SU-DHL-6 (cell line): ENCODE measurements at regions not wholly inside any gene's neighbourhood (a gene's known extent, or its start where the extent isn't known, plus 50 kb on each side); places are given as distances from the start of the nearest gene placed in this dataset.

Source experiments
- CTCF ChIP-seq: fragments of 200-600 bp; sonication (generic); IDR thresholded peaks from one replicate; pipeline ENCODE4 v1.5.1; 2017; ENCODE audit warnings: antibody characterized with exemption, mild to moderate bottlenecking, low read length, moderate library complexity; ENCODE audit not compliant: insufficient read depth, poor library complexity, severe bottlenecking
- EZH2phosphoT487 ChIP-seq: fragments of 200-600 bp; sonication (generic), shearing (Covaris generic); conservative IDR thresholded peaks from 2 replicates; pipeline ENCODE4 v1.6.1; 2018; ENCODE audit warnings: mild to moderate bottlenecking, antibody characterized with exemption, low read length, moderate library complexity, mixed read lengths

GRCh38 chr2:120482334-120482733 is 136.4 kb downstream of the INHBB start:
- TF ChIP-seq EZH2phosphoT487 (no peak), CTCF (no peak)
